ENCODE measurements at regions not wholly inside any gene's neighbourhood (a gene's known extent, or its start where the extent isn't known, plus 50 kb on each side); places are given as distances from the start of the nearest gene placed in this dataset.

GRCh38 chr3:64859625-64860535 is 172.1 kb upstream of the ADAMTS9 start:
- H3K27ac Mint-ChIP-seq = no peak overlapping the region
- intact Hi-C loops (cut with DNase I, micrococcal nuclease) = no loop called here
- no peak for ATAC-seq
- no peak for DNase-seq
- H3K9me3 Mint-ChIP-seq (ENCODE audit: low read depth) = peaks cover 3% of the 10 kb centered on the region
- POLR2A ChIA-PET = no interaction called here
- CTCF ChIA-PET = no interaction called here
- H3K36me3 Mint-ChIP-seq (ENCODE audit: low read depth) = no peaks in the 10 kb centered on the region
- H3K4me1 Mint-ChIP-seq = no peaks in the 10 kb centered on the region
- H3K27me3 Mint-ChIP-seq = no peaks in the 10 kb centered on the region
- no peak overlapping the region for H3K4me3 Mint-ChIP-seq

DNA sequence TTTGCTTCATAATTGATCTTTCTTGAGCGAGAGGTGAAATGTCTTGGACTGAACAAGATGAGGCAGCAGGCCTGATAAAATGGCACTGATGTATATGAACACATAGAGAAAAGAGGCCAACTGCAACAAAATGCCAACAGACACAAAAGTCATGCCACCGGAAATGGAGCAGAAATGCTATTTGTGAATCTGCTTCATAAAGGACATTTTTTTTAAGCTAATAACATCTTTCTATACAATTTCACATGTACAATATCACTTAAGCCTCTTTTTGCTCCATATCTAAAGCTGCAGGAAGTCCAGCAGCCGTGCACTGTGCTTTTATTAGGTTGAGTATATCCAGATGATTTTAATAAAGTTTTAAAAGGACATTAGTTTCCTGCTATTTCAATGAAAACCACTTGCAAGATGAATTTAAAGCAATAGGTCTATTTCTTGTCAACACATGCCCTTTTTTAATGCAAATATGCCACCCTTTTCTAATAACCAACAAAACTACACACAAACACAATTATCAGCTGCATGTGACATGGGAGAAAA is 169.2 kb upstream of the ADAMTS9 start:
- Mint-ChIP-seq H3K36me3 (ENCODE audit: low read depth) (no peaks in the 10 kb centered on the region), H3K27me3 (no peaks in the 10 kb centered on the region), H3K27ac (no peak overlapping the region), H3K9me3 (ENCODE audit: low read depth) (peaks cover 3% of the 10 kb centered on the region), H3K4me3 (no peak overlapping the region), H3K4me1 (no peaks in the 10 kb centered on the region)
- ChIA-PET CTCF (no interaction called here), POLR2A (no interaction called here)
- intact Hi-C loops (cut with DNase I, micrococcal nuclease) = no loop called here
- DNase-seq (no peak), ATAC-seq (no peak)

GRCh38 chr3:64856106-64856505 is 168.3 kb upstream of the ADAMTS9 start:
- CTCF ChIA-PET = no interaction called here
- Mint-ChIP-seq H3K27ac (no peak overlapping the region), H3K9me3 (ENCODE audit: low read depth) (peaks cover 3% of the 10 kb centered on the region), H3K36me3 (ENCODE audit: low read depth) (no peaks in the 10 kb centered on the region), H3K4me3 (no peak overlapping the region), H3K4me1 (no peaks in the 10 kb centered on the region), H3K27me3 (no peaks in the 10 kb centered on the region)
- ATAC-seq (no peak), DNase-seq (no peak)
- POLR2A ChIA-PET = no interaction called here
- intact Hi-C loops (cut with DNase I, micrococcal nuclease) = no loop called here

- CTCF ChIA-PET = no interaction called here
- Mint-ChIP-seq H3K9me3 (ENCODE audit: low read depth) (peaks cover 2% of the 10 kb centered on the region), H3K27me3 (no peaks in the 10 kb centered on the region), H3K4me1 (no peaks in the 10 kb centered on the region), H3K36me3 (ENCODE audit: low read depth) (no peaks in the 10 kb centered on the region), H3K27ac (no peak overlapping the region), H3K4me3 (no peak overlapping the region)
- POLR2A ChIA-PET = no interaction called here
- intact Hi-C loops (cut with DNase I, micrococcal nuclease) = no loop called here
- ATAC-seq (no peak), DNase-seq (no peak)
Observed at GRCh38 chr3:64853456-64853855, 165.7 kb upstream of the ADAMTS9 start.

DNA sequence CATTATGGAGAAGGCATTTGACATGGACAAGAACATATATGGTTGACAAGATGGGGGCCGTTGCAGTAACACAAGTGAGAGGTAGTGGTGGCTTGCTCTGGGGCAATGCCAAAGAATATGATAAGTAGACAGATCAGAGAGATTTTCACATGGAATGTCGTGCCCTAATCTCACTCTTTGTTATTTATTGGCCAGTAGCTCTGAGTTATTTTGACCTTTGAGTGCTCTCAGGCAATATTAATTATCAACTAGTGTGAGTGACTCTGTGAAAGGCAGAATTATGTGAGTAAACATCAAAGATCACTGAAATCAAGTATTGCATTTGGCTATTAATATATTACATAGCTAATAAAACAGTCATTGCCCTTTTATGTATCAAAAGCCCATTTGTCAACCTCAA is 164.9 kb upstream of the ADAMTS9 start:
- intact Hi-C loops (cut with DNase I, micrococcal nuclease) = no loop called here
- Mint-ChIP-seq H3K4me1 (no peaks in the 10 kb centered on the region), H3K27me3 (no peaks in the 10 kb centered on the region), H3K36me3 (ENCODE audit: low read depth) (no peaks in the 10 kb centered on the region), H3K4me3 (no peak overlapping the region), H3K27ac (no peak overlapping the region), H3K9me3 (ENCODE audit: low read depth) (peaks cover 2% of the 10 kb centered on the region)
- POLR2A ChIA-PET = no interaction called here
- CTCF ChIA-PET = no interaction called here
- ATAC-seq = no peak
- no peak for DNase-seq

DNA sequence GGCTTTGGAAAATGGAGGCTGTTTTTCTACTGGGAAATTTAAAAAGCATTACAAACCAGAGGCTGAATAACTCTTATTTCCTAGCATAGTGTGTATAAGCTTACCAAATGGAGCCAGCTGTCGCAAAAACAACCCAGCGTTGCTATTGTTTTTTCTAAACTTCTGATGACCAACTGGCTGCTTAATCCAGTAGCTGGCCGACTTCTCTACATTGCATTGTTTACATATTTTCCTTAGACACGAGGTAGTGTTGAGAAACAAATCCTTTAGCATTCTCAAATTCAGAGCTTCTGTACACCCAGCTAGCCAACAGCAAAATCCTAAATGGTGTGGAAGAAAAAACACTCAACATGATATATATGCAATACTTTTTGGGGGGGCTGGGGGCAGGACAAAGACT is 161.0 kb upstream of the ADAMTS9 start:
- Mint-ChIP-seq H3K4me3 (no peak overlapping the region), H3K36me3 (ENCODE audit: low read depth) (no peaks in the 10 kb centered on the region), H3K9me3 (ENCODE audit: low read depth) (peaks cover 2% of the 10 kb centered on the region), H3K27me3 (no peaks in the 10 kb centered on the region), H3K27ac (no peak overlapping the region), H3K4me1 (no peaks in the 10 kb centered on the region)
- no peak for ATAC-seq
- no peak for DNase-seq
- ChIA-PET POLR2A (no interaction called here), CTCF (no interaction called here)
- intact Hi-C loops (cut with DNase I, micrococcal nuclease) = no loop called here

DNA sequence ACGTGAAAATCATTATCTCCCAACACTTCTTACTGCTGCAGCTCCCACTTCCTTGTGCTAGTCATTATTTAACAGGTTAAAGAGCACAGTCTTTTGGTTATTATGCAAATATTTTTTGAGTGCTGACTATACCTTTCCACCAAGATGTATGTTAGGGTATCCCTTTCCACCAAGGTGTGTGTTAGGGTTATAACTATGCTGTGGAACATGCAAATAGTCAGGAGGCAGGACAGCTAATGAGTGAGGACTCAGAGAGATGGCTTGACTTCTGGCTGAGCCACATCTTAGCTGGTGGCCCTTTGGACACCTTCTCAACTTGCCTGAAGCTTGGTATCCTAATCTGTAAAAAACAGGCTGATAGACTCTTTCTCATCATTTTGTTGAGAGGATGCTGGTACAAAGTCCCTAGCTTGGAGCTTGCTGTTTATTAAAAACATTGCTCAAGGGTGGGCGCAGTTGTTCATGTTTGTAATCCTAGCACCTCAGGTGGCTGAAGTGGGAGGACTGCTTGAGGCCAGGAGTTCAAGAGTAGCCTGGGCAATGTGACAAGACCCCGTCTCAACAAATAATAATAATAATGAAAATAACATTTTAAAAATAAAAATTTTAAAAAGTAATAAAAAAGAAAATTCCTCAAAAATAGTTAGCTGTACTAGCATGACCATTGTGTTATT is 160.5 kb upstream of the ADAMTS9 start:
- no peak overlapping the region for H3K27ac Mint-ChIP-seq
- no peak for DNase-seq
- POLR2A ChIA-PET = no interaction called here
- intact Hi-C loops (cut with DNase I, micrococcal nuclease) = no loop called here
- H3K27me3 Mint-ChIP-seq = no peaks in the 10 kb centered on the region
- no peaks in the 10 kb centered on the region for H3K36me3 Mint-ChIP-seq (ENCODE audit: low read depth)
- peaks cover 2% of the 10 kb centered on the region for H3K9me3 Mint-ChIP-seq (ENCODE audit: low read depth)
- H3K4me3 Mint-ChIP-seq = no peak overlapping the region
- no peaks in the 10 kb centered on the region for H3K4me1 Mint-ChIP-seq
- CTCF ChIA-PET = no interaction called here
- no peak for ATAC-seq

- intact Hi-C loops (cut with DNase I, micrococcal nuclease) = no loop called here
Observed at GRCh38 chr3:64844558-64844957, 156.8 kb upstream of the ADAMTS9 start.

DNA sequence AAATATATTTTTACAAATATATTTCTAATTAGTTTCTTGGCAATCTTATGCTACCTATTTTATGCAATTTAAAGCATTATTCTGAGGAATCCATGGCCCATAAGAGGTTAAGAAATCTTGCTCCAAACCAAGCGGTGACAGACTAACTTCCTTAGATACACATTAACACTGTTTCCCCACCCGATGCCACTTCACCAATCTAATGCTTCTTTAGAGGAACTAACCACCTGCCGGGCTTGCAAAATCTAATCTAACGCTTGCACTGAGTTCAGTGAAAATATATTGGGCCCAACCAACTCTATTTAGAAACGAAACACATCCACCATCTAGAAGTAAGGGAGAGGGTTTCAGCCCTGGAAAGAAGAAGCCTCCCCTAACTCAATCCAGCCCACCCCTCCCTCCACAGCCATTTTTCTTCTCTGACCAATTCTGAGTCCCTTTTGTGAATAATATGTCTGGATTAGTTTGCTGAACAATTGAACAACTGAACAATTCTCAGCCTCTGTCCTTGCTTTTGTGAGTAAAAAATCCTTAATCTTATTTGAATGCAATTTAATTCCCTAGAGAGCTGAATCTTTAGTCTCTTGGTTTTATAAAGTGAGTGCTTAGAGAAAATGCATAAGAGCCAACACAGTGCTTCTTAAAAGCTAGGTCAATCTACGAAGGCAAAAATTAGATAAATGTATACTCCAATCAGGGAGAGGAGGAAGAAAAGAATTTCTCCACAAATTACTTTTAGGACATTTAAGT is 150.4 kb upstream of the ADAMTS9 start:
- intact Hi-C loops (cut with DNase I, micrococcal nuclease) = no loop called here
- ChIA-PET CTCF (no interaction called here), POLR2A (no interaction called here)
- Mint-ChIP-seq H3K27me3 (no peaks in the 10 kb centered on the region), H3K4me3 (no peak overlapping the region), H3K4me1 (no peaks in the 10 kb centered on the region), H3K9me3 (ENCODE audit: low read depth) (no peaks in the 10 kb centered on the region), H3K36me3 (ENCODE audit: low read depth) (no peaks in the 10 kb centered on the region), H3K27ac (no peak overlapping the region)
- ATAC-seq = no peak
- DNase-seq = no peak

More at GRCh38 chr3:64844558-64844957, 156.8 kb upstream of the ADAMTS9 start:
- no peaks in the 10 kb centered on the region for H3K36me3 Mint-ChIP-seq (ENCODE audit: low read depth)
- H3K4me1 Mint-ChIP-seq = no peaks in the 10 kb centered on the region
- DNase-seq = no peak
- CTCF ChIA-PET = no interaction called here
- H3K9me3 Mint-ChIP-seq (ENCODE audit: low read depth) = no peaks in the 10 kb centered on the region
- POLR2A ChIA-PET = no interaction called here
- no peak overlapping the region for H3K27ac Mint-ChIP-seq
- H3K4me3 Mint-ChIP-seq = no peak overlapping the region
- ATAC-seq = no peak
- H3K27me3 Mint-ChIP-seq = no peaks in the 10 kb centered on the region

- H3K27ac Mint-ChIP-seq = no peak overlapping the region
- ChIA-PET CTCF (interaction anchor here (0.8 kb wide), 1 partner anchor 839 kb away, joined by 3 read pairs; no protein-coding TSS in a partner anchor), POLR2A (no interaction called here)
- intact Hi-C loops (cut with DNase I, micrococcal nuclease) = no loop called here
- H3K4me3 Mint-ChIP-seq = no peak overlapping the region
- no peaks in the 10 kb centered on the region for H3K9me3 Mint-ChIP-seq (ENCODE audit: low read depth)
- no peaks in the 10 kb centered on the region for H3K27me3 Mint-ChIP-seq
- no peaks in the 10 kb centered on the region for H3K36me3 Mint-ChIP-seq (ENCODE audit: low read depth)
- no peaks in the 10 kb centered on the region for H3K4me1 Mint-ChIP-seq
- ATAC-seq (no peak), DNase-seq (no peak)
Observed at GRCh38 chr3:64837126-64837738, 149.4 kb upstream of the ADAMTS9 start.

DNA sequence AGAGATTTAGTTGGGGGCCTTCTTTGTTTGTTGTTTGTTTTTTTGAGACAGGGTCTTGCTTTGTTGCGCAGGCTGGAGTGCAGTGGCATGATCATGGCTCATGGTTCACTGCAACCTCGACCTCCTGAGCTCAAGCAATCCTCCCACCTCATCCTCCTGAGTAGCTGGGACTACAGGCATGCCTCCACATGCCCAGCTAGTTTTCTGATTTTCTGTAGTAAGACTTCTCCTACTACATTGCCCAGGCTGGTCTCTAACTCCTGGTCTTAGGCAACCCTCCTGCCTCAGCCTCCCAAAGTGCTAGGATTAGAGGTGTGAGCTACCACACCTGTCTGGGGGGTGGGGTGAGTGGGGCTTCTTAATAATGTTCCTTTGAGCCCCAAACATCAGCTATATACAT is 148.3 kb upstream of the ADAMTS9 start:
- Mint-ChIP-seq H3K4me3 (no peak overlapping the region), H3K9me3 (ENCODE audit: low read depth) (no peaks in the 10 kb centered on the region), H3K36me3 (ENCODE audit: low read depth) (no peaks in the 10 kb centered on the region), H3K27me3 (no peaks in the 10 kb centered on the region), H3K27ac (no peak overlapping the region), H3K4me1 (no peaks in the 10 kb centered on the region)
- intact Hi-C loops (cut with DNase I, micrococcal nuclease) = no loop called here
- DNase-seq (no peak), ATAC-seq (no peak)
- ChIA-PET CTCF (interaction anchor here (0.7 kb wide), 1 partner anchor 290 kb away, joined by 3 read pairs; no protein-coding TSS in a partner anchor), POLR2A (no interaction called here)
